Amniotic stem cell (primary cell): ENCODE measurements at regions not wholly inside any gene's neighbourhood (a gene's known extent, or its start where the extent isn't known, plus 50 kb on each side); places are given as distances from the start of the nearest gene placed in this dataset.
"Not testable (repeated sequence)": the region's sequence is repeated elsewhere in the genome, so short reads cannot be mapped to it uniquely, and the experiment has no call there.

Source experiments
- DNase-seq: peaks from one replicate; lab custom pipeline; 2025; lab: John Stamatoyannopoulos, UW

DNA sequence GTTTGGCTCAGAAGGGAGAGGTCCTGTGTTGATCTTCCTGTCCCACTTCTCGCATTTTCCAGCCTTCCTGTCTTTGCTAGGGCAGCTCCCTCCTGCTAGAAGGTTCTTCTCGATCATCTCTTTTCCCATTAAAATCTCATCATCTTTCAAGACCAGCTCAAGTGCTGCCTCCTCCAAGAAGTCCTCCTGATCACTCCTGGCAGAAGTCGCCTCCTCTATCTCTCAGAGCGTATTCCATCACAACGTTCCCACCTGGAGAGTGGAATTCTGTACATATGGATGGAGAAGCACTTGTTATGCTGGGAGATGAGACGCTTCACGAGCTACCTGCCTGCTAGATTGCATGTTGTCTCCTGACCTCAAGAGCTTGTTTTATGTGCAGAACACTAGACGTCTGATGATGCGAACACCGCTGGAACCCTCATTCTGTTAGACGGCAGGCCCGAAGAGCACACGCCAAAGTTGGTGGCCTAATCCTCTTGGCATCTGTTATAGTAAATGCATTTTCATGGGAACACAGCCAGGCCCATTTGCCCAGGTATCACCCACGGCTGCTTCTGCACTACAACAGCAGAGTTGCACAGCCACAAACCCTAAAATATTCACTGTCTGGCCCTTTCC is 68.0 kb upstream of the INSIG1 start:
- no peak for DNase-seq

DNA sequence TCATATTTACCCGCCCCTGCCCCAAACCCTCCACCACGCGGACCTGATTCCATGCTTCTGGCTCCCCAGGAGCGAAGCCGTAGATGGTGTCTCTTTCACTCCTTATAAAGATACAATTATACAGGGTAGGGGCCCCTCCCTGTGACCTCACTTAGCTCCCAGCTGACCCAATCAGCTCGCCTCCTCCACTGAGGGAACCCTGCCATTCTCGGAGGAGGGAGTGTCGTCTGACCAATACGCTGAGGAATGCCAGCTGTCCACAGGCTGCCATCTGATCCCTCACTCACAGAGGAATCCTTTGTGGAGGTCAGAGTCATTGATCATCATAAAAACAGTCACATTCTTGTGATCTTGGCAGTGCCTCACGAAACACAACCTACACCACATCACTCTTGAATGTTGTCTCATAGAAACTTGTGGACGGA is 67.5 kb upstream of the INSIG1 start:
- DNase-seq = peak; percentile 60

DNA sequence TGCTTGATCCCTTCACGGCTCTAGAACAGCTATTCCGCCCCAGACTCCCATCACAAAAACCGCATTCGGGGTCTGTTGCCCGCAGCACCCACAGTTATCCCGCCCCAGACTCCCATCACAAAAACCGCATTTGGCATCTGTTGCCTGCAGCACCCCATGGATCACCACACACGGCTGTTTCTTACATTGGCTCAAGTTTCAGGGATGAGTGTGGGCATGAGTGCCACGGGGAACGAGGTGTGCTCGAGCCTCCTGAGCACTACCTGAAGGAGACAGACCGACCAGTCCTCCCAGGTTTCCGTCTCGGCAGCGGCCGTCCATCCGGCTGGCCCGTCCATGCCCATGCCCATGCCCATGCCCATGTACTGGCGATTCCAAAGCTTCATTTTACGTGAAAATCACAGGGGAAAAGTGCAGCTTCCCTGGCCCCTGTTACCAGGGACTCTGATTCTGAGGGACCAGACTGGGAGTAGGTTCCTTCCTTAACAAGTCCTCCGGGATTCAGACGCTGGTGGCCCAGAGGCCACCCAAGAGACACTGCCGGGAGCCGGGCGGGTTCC is 66.4 kb upstream of the INSIG1 start:
- no peak for DNase-seq

DNA sequence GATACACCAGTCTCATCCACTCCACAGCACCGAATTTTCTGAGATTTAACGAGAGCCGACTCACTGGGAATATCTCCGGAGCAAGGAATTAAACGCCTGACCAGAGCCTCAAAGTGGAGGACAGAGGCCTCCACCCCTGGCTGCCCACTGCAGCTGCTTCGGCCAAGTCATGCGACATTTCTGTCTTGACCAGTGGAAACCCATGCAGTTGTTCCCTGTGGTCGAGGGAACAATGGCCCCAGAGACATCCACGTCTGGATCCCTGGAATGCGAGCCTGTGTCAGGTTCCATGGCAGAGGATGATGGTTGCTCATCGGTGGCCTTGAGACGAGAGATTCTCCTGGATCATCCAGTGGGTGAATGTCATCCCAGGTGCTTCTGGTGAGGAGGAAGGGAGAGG is 65.7 kb upstream of the INSIG1 start:
- DNase-seq = no peak

DNA sequence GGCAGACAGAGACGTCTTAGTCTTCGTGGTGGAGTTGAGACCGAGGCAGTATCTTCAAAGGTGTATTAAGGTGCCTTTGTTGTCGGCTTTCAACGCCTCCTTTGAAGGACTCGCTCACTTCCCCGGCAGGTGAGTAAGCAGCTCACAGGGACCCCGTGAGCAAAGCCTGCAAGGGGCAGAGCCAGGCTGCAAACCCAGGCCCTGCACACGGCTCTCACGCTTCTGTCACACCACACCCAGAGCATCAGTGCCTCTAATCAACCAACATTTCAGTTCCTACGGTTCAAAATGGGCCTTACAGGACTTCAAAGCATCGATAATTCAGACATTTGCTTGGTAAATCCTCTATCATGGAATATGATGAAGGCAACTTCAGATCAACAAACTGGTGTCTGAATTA is 64.8 kb upstream of the INSIG1 start:
- DNase-seq = no peak

DNA sequence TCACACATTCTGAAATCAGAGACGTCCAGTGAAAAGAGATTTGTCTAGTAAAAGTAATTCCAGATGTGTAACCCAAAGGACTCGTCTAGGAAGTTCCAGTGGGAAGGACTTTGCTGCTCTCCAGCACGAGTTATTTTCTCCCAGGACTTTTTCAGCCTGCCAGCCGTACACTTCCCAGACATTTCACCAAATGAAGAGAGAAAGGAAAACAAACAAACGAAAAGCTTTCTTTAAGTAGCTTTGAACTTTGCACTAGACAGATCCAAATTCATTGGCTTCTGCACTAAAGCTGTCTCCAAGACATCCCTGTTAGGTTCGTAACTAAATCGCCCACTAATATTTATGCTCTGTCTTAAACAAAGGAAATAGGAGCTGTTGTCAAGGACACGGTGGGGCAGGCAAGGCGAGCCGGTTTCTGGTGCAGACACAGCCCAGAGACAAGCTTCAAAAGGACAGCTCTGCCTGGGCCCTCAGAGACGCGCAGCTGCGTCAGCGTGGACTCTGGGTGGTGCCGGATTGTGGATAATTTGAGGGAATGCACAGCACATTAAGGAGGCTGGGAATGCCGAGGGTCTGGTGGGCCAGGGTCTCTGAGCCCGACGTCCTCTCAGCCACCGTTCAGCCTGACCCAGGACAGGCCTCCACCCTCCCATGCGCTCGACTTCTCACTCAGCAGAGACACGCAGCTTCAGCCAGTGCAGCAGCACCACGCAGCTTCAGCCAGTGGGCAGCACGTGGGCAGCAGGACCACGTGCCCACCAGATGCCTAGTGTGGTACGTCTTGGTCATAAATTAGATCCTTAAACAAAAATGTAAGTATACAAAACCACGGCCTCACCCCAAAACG is 64.1 kb upstream of the INSIG1 start:
- no peak for DNase-seq

DNA sequence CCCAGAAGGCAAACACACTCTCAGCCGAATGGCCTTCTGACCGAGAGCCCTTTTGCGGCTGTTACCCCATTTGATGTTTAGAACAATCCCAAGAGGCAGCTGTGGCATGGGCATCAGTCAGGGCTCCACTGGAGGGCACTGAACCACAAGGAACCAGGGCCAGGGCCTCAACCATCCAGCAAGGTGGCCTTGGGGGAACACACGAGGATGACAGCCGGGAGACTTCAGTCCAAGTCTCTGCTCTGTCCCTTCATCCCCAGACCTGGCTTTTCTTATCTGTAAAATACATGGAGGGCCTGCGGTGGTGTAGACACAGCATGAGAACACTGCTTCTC is 63.6 kb upstream of the INSIG1 start:
- DNase-seq = no peak

DNA sequence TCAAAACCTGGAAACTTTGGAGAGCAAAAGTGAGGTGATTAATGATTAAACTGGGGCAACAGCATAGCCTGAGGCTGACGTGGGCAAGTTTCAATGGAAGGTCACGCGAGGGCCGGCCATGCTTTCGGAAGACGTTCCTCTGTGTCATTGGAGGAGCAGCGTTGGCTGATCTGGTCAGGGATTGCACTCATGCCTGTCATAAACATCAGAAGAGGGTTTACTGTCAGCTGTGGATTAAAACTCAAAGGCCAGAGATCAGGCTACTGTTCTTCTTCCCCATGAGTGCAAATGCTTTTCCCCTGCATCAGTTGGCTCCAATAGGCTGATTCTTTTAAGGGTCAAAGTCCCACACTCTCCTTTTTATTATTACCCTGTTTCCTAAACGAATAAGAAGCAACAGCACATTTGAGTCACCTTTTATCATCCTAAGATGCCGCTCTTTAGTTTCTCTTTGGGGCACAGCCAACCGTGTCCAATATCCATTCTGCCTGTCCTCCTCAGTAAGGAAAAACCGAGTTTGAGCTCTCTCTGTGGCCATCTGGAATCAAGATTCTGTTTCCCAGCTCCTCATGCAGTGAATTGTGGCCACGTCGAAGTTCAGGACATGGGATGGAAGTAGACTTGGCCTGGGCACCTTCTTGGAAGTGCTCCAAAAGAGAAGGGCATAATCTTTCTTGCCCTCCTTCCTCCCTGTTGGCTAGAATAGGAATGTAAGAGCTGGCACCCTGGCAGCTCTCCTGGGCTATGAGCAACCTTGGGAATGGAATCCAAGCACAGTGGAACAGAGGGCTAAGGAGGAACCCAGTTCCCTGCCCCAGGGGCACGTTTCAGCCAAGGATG is 62.5 kb upstream of the INSIG1 start:
- no peak for DNase-seq

DNA sequence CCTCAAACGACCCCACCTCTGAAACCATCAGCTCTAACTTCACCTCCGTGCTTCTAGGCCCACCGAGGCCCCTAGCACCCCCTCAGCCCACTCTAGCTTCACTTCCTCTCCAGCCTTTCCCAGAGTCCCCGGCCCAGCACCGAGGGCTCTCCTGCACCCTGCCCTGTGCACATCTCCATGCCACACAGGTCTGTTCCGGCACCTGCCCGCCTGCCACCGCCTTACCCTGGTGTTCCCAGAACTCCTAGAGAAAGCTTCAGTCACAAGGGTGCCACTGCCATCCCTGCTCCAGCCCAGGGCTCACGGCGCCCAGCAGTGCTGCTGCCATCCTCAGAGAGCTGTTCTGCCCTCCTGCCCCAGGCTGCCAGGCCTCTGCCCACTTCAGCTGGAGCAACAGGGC is 61.3 kb upstream of the INSIG1 start:
- DNase-seq = no peak

DNA sequence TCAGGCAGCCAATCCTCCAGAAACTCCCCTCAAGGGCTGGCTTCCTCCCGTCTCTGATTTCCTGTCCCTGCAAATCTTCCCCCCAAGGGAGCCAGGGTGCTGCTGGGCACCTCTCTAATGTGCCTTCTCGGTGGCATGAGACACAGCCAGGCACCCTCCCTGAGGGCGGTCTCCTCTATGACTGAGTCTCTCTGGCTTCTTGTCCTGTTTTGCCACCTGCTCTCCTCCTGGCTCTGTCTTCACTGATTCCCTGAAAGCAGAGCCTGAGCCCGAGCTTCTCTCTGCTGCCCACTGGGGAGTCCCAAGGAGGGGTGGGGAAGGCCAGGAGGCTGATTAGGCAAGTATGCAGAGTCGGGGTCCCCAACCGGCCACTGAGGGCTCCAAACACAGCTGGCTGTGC is 60.4 kb upstream of the INSIG1 start:
- DNase-seq = no peak

DNA sequence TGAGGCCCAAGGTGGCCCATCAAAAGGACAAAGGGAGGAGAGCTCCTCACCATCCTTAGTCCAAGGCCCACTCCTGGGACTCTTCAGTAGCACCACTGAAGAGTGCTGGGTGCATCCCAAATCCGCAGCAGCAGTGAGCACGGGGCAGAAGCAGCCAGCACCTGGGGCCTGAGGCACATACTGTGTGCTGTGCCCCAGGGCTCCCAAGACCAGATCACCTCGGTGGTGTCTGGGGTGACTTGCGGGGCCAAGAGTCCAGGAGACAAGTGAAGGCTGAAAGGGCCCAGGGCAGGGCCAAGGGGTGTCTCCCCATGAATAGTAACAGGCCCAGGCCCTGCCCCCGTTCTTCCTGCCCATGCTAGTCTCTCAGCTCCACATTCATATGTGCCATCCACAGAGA is 59.9 kb upstream of the INSIG1 start:
- no peak for DNase-seq

DNA sequence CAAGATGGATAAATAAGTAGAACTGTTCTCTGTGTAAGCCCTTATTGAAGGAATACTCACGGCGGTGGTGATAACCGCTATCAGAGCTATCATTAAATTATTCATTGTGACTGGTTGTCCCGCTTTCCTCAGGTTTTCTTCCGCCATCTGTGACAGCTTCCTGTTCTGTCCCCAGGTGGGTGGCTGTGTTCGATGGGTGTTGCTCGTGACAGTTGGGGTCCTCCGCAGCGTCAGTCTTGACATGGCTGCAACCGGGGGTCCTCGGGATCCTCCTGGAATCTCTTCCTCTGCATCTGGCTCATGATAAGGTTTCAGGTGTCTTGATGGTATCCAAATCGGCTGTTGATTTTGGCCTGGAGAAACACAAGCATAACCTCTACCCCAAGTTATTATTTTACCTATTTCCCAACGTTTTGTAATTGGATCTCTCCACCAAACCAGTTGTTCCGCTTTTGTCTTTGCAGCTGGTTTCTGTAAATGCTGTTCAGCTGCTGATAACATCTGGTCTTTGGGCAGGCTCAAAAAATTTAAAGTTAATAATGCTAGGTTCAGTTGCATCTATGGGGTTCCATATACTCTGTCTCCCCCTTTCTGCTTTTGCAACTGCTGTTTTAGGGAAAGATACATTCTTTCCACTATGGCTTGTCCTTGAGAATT is 58.1 kb upstream of the INSIG1 start:
- not testable (repeated sequence) for DNase-seq

DNA sequence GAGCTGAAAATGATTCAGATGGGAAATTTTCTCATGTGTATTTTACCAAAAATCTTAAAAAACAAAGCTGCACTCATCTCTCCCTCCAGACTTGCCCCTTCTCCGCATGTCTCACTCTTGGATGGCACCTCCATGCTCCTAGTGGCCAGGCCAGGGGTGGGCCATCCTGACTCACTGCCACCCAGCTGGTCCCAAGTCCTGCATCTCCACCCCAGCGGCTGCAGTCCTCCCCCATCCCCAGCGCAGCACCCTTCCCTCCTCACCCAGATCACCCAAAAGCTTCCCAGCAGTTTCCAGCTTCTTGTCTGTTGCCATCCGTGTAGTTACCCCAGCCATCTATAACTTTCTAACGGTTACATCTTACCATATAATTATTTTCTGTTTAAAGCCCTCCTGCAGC is 53.0 kb upstream of the INSIG1 start:
- DNase-seq = no peak

DNA sequence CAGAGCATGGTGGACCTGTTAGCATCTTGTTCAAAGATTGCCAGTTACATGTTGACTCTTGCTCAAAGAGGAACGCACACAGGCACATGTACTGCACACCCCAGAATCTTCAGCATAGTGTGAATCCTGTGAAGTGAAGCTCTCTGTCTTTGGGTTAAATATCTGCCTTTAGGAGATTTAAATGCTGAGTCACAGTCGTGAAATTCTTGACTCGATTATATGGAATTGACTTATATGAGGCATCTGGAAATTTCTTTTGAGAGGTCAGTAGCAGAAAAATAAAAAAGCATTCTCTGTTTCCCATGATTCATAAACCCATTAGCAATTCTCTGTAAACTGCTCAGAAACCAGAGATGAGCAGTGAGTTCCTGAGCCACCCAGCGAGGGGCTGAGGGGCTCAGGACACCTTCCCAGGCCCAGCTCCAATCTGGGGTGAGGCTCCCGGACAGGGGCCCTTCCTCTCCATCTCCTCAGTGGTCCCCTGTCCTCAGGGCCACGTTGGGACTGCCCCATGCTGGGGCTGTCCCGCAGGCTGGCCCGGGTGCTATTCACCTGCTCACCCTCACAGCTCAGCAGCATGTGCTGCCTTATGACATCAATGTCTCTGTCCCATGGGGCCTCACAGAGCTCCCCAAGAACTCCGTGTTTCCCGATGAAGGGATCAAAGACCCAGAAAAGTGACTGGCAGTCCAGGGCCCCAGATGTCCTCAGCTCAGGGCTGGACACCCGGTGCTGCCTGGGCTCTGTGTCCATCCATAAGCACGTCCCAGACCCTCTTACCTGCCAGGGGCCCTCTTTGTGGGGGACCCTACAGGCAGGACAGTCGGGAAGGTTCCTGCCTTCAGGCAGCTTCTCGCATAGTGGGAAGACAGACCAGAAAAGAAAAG is 50.0 kb upstream of the INSIG1 start:
- no peak for DNase-seq
